ENCODE measurements at regions not wholly inside any gene's neighbourhood (a gene's known extent, or its start where the extent isn't known, plus 50 kb on each side); places are given as distances from the start of the nearest gene placed in this dataset.
"Not testable (repeated sequence)": the region's sequence is repeated elsewhere in the genome, so short reads cannot be mapped to it uniquely, and the experiment has no call there.

- TF ChIP-seq ZNF462 (CRISPR knock-in tag; IDR thresholded peaks at IDR 0.05), result no peak
- no peak for TF ChIP-seq REST (IDR thresholded peaks at IDR 0.05; ENCODE audit: unreplicated experiment)
- TF ChIP-seq ETS1 (IDR thresholded peaks at IDR 0.05), result no peak
- TF ChIP-seq POLR2AphosphoS5 (IDR thresholded peaks at IDR 0.05; ENCODE audit: low read depth), result no peak
- no peak for TF ChIP-seq JUNB (IDR thresholded peaks at IDR 0.05; ENCODE audit: unreplicated experiment)
- TF ChIP-seq EZH2 (IDR thresholded peaks at IDR 0.05; ENCODE audit: low read depth, unreplicated experiment), result no peak
These were observed 64.0 kb upstream of the CAPRIN1 start (continued) for GRCh38 chr11:33987545-33987944.

GRCh38 chr11:33986597-33987501 is 64.7 kb upstream of the CAPRIN1 start:
- H3K4me1 ChIP-seq (ENCODE audit: insufficient read depth); H2AFZ ChIP-seq; H3K4me2 ChIP-seq; H3K27me3 Mint-ChIP-seq (ENCODE audit: insufficient read depth, low read depth, poor library complexity); H3K4me3 Mint-ChIP-seq; H3K27ac ChIP-seq (ENCODE audit: low read depth); H3K4me1 Mint-ChIP-seq; H3K27me3 ChIP-seq (ENCODE audit: insufficient read depth); DNase-seq (ENCODE audit: low spot score); H3K9me2 ChIP-seq (ENCODE audit: insufficient read depth); H3K27ac Mint-ChIP-seq; H3K79me2 ChIP-seq (replicated peaks; ENCODE audit: insufficient read depth); H3K4me3 ChIP-seq; H4K20me1 ChIP-seq (replicated peaks; ENCODE audit: insufficient read depth); ATAC-seq; H3K36me3 ChIP-seq (ENCODE audit: insufficient read depth); H3F3A ChIP-seq (replicated peaks; ENCODE audit: low read depth); H3K36me3 Mint-ChIP-seq (ENCODE audit: low read depth): not testable (repeated sequence)
- peaks cover 11% of the 10 kb centered on the region; the same call in 2 of the 3 replicates for H3K9me3 Mint-ChIP-seq
